HG03159 (cell line): ENCODE measurements at regions not wholly inside any gene's neighbourhood (a gene's known extent, or its start where the extent isn't known, plus 50 kb on each side); places are given as distances from the start of the nearest gene placed in this dataset.

Source experiments
- ATAC-seq: cut with Tn5 transposase; IDR thresholded peaks from one replicate; pipeline ENCODE4 v1.9.1; 2021; ENCODE audit warnings: mild to moderate bottlenecking, moderate library complexity; ENCODE audit not compliant: unreplicated experiment

- no peak for ATAC-seq
Observed at GRCh38 chr4:180792541-180792940, 1450.7 kb upstream of the TENM3 start.

GRCh38 chr4:180794333-180794732, 1448.9 kb upstream of the TENM3 start:
- ATAC-seq = no peak

DNA sequence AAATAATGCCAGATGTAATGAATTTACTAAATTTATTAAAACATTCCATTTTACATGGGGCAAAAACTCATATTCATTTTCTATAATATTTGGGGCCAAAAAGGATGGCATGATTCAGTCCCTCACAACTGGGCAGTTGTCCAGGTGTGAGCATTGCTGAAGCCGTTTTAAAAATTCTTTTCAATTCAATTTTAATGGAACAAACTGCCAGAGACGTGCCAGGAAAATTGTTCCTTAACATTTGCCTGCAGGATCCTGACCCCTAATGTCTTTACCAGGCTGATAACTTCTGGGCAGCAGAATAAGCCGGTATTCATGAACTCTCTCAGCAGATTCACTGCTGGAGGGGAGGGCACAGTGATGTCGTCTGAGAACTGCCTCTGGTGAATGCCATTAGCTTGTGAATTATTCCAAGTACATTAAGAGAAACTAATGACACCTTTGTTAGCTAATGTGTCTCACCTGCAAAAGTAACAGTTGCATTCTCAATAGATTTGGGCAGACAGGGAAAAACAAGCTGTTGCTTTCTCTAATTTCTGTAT, 1445.1 kb upstream of the TENM3 start:
- ATAC-seq = no peak

DNA sequence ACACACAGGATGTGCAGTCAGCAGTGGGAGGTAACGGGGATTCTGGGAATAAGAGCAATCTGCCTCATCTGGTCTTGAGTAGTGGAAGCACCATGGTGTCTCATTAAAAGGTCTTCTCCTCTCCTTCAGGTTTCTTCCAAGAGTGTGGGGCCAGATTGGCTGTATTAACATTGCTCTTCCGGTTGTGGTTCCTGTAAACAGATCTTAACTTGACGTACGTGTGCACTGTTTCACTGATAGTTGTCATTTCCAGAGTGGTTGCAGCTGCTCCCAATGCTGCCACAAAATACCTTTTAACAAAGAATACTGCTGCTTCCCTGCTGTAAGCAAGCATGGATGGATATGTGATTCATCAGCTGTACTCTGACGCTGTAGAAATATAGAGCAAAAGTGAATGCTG, 1443.4 kb upstream of the TENM3 start:
- ATAC-seq = no peak

GRCh38 chr4:180805101-180805500, 1438.1 kb upstream of the TENM3 start:
- ATAC-seq = no peak

DNA sequence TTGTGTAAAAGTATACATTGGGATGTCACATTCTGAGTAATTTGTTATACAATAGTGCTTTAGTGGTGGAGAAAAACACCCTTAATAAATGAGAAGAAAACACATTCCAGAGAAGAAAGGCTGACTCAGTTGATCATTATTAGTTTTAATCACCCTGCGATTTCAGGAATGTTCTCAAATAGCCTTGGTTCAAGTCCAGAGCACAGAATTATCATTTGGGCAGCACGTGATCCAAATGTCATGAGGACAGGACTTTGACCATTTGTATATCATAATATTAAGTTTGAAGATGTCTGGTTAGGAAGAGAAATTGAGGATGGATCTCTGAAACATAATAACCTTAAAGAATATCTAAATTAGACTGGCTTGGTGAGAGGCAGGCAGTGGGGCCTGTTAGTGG, 1434.3 kb upstream of the TENM3 start:
- ATAC-seq = no peak

DNA sequence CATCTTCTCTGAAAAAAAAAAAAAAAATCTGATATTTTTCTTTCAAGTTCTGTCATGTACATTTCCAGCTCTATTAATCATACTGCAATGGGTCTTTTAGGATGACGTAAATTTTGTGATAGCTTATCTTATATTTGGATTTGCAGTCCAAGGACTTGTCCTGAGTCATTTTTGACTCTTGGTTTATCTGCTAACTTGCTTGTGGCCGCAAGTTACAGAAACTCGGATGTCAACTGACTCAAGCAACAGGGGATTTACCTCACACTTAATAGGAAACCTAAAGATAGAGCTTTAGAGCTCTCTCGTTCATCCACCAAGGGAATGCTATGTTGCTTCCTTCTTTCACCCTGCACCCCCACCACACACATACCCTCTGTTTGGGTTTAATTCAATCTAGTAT, 1433.8 kb upstream of the TENM3 start:
- no peak for ATAC-seq

- no peak for ATAC-seq
Observed at GRCh38 chr4:180810581-180810980, 1432.6 kb upstream of the TENM3 start.

DNA sequence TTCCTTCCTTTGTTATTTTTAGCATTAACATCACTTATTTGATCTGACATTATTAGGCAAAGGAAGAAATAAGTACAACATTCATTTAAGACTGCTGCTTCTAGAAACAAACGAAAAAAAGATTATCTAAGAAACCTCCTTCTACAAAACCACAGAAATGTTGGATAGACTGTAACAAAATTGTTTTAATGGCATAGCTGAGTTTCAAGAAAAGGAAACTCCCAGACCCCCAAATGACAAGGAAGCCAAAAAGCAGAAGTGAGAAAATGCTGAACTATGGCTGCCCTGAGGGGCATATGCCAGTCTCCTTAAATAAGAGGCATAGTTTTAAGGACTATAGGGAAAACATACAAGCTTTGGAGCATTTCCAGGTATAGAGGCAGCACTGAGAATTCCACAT, 1431.6 kb upstream of the TENM3 start:
- ATAC-seq = no peak

DNA sequence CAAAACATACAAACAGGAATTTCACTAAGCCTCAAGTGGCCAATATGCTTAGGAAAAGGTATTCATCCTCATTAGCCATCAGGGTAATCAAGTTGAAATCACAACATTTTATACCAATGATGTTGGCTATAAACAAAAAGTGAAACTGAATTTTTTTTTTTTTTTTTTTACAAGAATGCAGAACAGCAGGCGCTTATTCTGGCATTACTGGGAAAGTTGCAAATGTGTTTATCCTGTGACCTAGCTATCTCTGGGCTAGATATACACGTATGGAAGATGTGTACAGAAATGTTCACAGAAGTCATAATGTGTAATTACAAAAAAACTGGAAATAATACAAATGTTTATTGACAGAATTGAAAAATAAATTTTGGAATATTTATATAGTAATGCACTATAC, 1430.4 kb upstream of the TENM3 start:
- ATAC-seq = no peak

DNA sequence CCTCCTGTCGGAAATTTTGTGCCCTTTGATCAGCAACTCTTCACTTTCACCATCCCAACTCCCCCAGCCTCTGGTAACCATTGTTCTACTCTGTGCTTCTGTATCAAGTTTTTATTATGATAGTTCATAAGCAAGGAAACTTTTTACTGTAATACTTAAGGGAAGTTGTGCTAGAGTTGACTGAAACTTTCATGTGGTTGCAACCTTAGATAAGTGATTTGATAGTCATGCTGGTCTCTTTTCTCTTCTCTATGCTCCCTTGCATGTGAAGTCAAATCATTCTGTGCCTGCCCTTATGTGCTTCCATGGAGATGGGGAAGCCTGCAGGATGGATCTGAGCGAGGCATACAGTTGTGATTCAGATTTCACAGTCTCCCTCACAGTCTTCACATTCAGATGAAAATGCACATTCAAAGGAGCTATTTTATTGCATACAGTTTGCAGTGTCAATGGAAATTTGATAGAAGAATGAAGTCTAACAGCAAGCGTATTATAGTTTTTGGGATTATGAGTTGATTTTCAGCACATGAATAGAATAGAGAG, 1428.3 kb upstream of the TENM3 start:
- no peak for ATAC-seq

DNA sequence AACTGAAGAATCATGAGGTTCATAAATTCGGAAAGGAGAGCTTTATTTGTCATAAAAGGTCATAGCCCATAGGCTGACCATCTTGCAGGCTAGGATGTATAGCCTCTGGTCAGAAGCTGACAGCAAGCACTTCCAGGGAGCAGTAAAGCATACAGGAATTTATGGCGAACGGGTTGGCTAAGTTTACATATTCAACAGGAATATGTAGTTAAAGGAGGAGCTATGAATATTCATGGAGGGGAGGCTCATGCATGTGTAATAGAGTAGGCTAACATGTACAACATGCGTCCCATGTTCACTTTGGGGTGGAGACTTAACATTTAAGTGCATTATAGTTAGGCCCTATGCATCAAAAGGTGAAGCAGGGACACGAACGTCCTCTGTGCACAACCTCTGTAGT, 1425.7 kb upstream of the TENM3 start:
- no peak for ATAC-seq

- ATAC-seq = no peak
Observed at GRCh38 chr4:180823108-180823507, 1420.1 kb upstream of the TENM3 start.

DNA sequence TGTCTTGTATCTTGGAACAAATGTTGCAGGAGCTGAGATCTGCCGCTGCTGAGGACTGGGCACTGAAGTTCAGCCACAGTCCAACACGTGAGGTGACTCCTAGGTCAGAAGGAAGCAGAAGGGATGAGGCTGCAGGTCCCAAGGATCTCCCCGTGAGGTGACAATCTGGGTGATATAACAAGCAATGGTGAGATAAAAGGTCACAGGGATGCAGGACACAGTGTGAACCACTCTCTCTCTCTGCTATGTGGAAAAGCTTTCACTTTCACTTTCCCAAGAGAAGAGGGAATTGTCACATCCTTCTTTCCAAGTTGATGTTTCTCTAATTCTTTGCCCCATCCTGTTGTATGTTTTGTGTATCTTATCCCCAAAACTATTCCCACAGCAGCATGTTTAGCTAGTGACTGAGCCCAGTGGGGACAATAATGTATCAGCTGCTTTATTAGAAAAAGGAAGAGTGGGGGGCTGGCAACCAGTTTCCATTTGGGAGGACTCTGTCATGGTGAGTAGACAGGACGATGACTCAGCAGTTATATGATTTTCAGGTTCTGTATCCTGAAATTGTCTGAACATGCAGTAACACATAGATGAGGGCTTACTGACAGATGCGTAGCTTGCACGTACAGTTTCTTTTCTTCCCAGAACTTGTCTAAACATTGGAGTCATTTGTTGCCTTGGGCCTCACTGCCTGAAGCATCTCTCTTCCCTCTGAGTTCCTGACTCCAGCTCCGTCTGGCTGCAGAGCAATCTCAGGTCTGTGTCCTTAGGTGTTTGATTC, 1415.8 kb upstream of the TENM3 start:
- no peak for ATAC-seq

- no peak for ATAC-seq
Observed at GRCh38 chr4:180828455-180829018, 1414.7 kb upstream of the TENM3 start.

GRCh38 chr4:180832073-180832472, 1411.1 kb upstream of the TENM3 start:
- no peak for ATAC-seq

DNA sequence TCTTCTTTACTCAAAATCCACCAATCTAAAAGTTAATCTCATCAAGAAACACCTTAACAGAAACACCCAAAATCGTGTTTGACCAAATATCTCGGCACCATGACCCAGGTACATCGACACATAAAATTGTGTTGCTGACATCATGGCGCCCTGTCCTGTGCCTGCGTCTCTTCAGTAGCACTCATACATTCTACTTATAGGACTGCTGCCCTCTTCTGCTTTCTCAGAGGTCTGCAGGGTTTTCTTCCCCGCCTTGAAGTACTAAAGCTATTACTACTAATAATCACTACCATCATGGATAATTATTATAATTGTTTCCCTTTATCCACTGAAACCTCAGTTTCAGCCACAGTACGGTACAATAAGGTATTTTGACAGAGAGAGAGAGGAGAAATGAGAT, 1403.1 kb upstream of the TENM3 start:
- ATAC-seq = no peak

- no peak for ATAC-seq
Observed at GRCh38 chr4:180850318-180850940, 1392.8 kb upstream of the TENM3 start.

- no peak for ATAC-seq
Observed at GRCh38 chr4:180852738-180853137, 1390.5 kb upstream of the TENM3 start.

DNA sequence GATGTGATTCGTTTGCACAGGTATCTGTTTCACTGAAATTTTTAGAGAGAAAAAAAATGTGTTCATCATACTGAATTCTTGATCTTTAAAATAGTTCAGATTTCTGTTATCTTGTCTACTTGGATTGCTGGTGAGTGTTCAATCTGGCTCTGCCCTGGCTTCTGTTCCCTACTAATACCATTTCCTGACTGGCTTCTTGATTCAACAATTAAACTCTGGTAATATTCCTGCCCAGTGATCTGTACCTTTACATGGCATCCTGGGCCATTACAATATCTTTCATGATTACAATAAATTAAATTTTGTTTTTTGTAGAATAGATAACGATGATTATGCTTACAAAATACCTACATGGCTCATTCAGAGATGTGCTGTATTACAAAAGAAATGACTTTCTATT, 1388.0 kb upstream of the TENM3 start:
- no peak for ATAC-seq

- ATAC-seq = no peak
Observed at GRCh38 chr4:180860089-180860720, 1383.0 kb upstream of the TENM3 start.
